Nephron progenitor cell (in vitro differentiated cells): ENCODE measurements at regions not wholly inside any gene's neighbourhood (a gene's known extent, or its start where the extent isn't known, plus 50 kb on each side); places are given as distances from the start of the nearest gene placed in this dataset.

ENCODE experiments used
- DNase-seq: peaks from one replicate; pipeline ENCODE4 v3.0.0; 2021
- H3K27ac Mint-ChIP-seq: 2 replicates; pipeline ENCODE4 v1.8.0; 2021; ENCODE audit warnings: mild to moderate bottlenecking, moderate library complexity, mixed read lengths
- H3K27me3 Mint-ChIP-seq: 2 replicates; pipeline ENCODE4 v1.8.0; 2021; ENCODE audit warnings: mild to moderate bottlenecking, low read depth, mixed read lengths; ENCODE audit not compliant: poor library complexity
- H3K36me3 Mint-ChIP-seq: 2 replicates; pipeline ENCODE4 v1.8.0; 2021; ENCODE audit warnings: low read depth, mixed read lengths
- H3K4me1 Mint-ChIP-seq: 2 replicates; pipeline ENCODE4 v1.8.0; 2021; ENCODE audit warnings: mixed read lengths
- H3K4me3 Mint-ChIP-seq: 2 replicates; pipeline ENCODE4 v1.8.0; 2021; ENCODE audit warnings: mild to moderate bottlenecking, moderate library complexity, mixed read lengths
- H3K9me3 Mint-ChIP-seq: 2 replicates; pipeline ENCODE4 v1.8.0; 2021; ENCODE audit warnings: mild to moderate bottlenecking, moderate library complexity, mixed read lengths
- CTCF ChIP-seq: fragments of 200-600 bp; sonication (generic); IDR thresholded peaks from 2 replicates; pipeline ENCODE4 v1.5.0; 2021; ENCODE audit warnings: antibody characterized with exemption

DNA sequence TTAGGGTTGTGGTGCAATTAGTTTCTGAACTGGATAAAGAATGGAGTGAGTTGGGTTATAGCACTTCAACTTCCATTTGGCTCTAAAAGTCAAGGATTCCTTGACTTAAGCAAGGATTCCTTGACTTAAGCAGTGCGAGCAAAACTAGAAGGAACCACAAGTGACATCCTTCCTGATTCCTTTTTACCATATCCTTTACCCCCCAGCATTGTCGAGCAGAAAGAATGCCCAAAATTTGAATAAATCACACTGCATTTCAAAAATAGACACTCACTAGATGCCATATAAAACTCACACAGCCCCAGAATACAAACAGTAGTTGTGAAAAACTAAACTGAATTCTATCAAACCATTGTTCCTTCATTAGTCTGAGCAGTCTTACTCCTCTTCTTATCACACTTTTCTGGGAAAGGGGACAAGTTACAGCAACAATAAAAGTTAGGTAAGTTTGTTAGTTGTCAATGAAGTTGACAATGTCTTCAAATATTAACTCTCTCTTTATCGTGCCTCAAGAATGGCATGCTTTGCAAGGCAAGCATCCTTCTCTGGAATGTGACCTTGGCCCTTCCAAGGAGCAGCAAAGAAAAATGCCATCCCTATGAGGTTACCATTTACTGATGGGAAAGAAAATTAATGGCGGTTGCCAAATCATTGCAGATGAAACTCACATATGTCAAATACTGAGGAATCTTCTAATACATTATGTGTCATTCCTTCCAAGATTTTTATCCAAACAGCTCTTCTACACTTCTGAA, 273.3 kb upstream of the ANKRD55 start:
- TF ChIP-seq CTCF = no peak
- DNase-seq = no peak
- H3K4me3 Mint-ChIP-seq = no peak overlapping the region
- H3K27me3 Mint-ChIP-seq = peaks cover 17% of the 10 kb centered on the region
- H3K4me1 Mint-ChIP-seq = peaks cover 20% of the 10 kb centered on the region
- no peak overlapping the region for H3K27ac Mint-ChIP-seq
- no peaks in the 10 kb centered on the region for H3K36me3 Mint-ChIP-seq
- H3K9me3 Mint-ChIP-seq = peaks cover 3% of the 10 kb centered on the region

GRCh38 chr5:56503929-56504328, 270.8 kb upstream of the ANKRD55 start:
- no peak for TF ChIP-seq CTCF
- Mint-ChIP-seq H3K27me3 (peaks cover 17% of the 10 kb centered on the region), H3K4me1 (peaks cover under 1% of the 10 kb centered on the region), H3K36me3 (no peaks in the 10 kb centered on the region), H3K9me3 (peaks cover 3% of the 10 kb centered on the region), H3K4me3 (no peak overlapping the region), H3K27ac (no peak overlapping the region)
- no peak for DNase-seq

GRCh38 chr5:56501781-56502557, 268.8 kb upstream of the ANKRD55 start:
- TF ChIP-seq CTCF = no peak
- Mint-ChIP-seq H3K9me3 (peaks cover 3% of the 10 kb centered on the region), H3K4me3 (no peak overlapping the region), H3K4me1 (no peaks in the 10 kb centered on the region), H3K27me3 (peaks cover 20% of the 10 kb centered on the region), H3K27ac (no peak overlapping the region), H3K36me3 (no peaks in the 10 kb centered on the region)
- DNase-seq = no peak

DNA sequence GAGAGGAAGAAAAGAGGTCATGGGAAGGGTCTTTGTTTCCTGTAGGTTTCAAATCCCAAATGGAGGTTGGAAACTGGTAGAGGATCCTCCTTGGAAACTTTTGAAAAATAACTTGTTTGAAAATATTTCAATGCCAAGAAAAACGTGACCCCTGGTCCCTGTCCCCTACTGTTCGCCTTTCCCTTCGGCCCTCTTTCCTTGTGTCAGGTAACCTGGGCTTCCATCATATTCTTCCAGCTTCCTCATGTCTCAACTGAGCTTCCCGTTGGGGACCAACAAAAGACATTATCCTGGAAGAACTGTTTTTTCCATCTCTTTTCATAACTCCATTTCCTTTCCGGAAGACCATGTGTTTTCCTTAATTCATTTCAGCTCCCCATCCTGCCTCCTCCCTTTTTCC, 266.8 kb upstream of the ANKRD55 start:
- peaks cover 17% of the 10 kb centered on the region for H3K27me3 Mint-ChIP-seq
- no peak overlapping the region for H3K4me3 Mint-ChIP-seq
- no peaks in the 10 kb centered on the region for H3K36me3 Mint-ChIP-seq
- peaks cover 3% of the 10 kb centered on the region for H3K9me3 Mint-ChIP-seq
- no peak for TF ChIP-seq CTCF
- DNase-seq = no peak
- H3K27ac Mint-ChIP-seq = no peak overlapping the region
- H3K4me1 Mint-ChIP-seq = peaks cover 9% of the 10 kb centered on the region

GRCh38 chr5:56499491-56499890, 266.4 kb upstream of the ANKRD55 start:
- no peak for DNase-seq
- Mint-ChIP-seq H3K27me3 (peaks cover 14% of the 10 kb centered on the region), H3K36me3 (no peaks in the 10 kb centered on the region), H3K4me3 (no peak overlapping the region), H3K4me1 (peaks cover 13% of the 10 kb centered on the region), H3K9me3 (peaks cover 1% of the 10 kb centered on the region), H3K27ac (no peak overlapping the region)
- no peak for TF ChIP-seq CTCF
